ENCODE measurements at regions not wholly inside any gene's neighbourhood (a gene's known extent, or its start where the extent isn't known, plus 50 kb on each side); places are given as distances from the start of the nearest gene placed in this dataset.
A peak's percentile ranks its signal among the peaks of the same experiment; 100 is the strongest.

DNA sequence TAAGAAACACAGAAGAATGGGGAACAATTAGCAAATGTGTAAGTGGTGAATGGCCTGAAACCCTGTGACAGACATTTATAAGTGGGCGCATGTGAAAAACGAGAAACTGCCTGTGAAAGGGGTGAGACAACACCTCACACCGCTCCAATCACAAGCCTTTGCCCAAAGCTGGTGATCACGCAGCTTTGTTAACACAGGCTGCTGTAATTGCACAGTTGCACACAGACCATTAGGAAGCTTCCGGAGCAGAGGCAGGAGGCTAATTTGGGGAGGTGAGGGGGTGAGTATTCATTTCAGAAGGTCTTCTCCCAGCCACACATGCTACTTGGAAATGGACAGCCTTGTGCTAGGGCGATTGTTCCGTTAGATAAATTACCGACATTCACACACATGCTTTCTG, 294.0 kb downstream of the MED10 start:
- H4K8ac ChIP-seq (ENCODE audit: low read depth, low read length): no peak overlapping the region
- H3K36me3 ChIP-seq (ENCODE audit: control insufficient read depth, insufficient read depth, low read length): no peaks in the 10 kb centered on the region
- no peak overlapping the region for H3K4me2 ChIP-seq (ENCODE audit: low read length)
- H3K27ac ChIP-seq (ENCODE audit: low read depth, low read length): no peak overlapping the region
- no peaks in the 10 kb centered on the region for H3K4me1 ChIP-seq (ENCODE audit: control insufficient read depth, low read depth, low read length)
- no peak overlapping the region for H2AK5ac ChIP-seq (ENCODE audit: low read length)
- no peak overlapping the region for H2BK15ac ChIP-seq (replicated peaks; ENCODE audit: low read depth)
- H3K23ac ChIP-seq (ENCODE audit: low read length): no peak overlapping the region
- no peak overlapping the region for H3K18ac ChIP-seq (ENCODE audit: low read length)
- H3K4me3 ChIP-seq (ENCODE audit: low read length): no peak overlapping the region
- H3K79me1 ChIP-seq (ENCODE audit: low read length): no peaks in the 10 kb centered on the region
- H2BK120ac ChIP-seq (ENCODE audit: low read depth, low read length): no peak overlapping the region
- H4K5ac ChIP-seq (ENCODE audit: low read length): no peak overlapping the region
- no peaks in the 10 kb centered on the region for H3K27me3 ChIP-seq (ENCODE audit: insufficient read depth, low read length, poor library complexity)
- no peak overlapping the region for H3K4ac ChIP-seq (ENCODE audit: low read depth, low read length)
- no peak overlapping the region for H2BK5ac ChIP-seq (ENCODE audit: low read length)
- DNase-seq: no peak
- H3K56ac ChIP-seq (ENCODE audit: low read length): no peak overlapping the region
- H3K79me2 ChIP-seq (ENCODE audit: control insufficient read depth, insufficient read depth, low read length): no peaks in the 10 kb centered on the region
- WGBS (ENCODE audit: extremely low coverage, insufficient coverage, low lambda C conversion rate): no CpG with 5 or more reads among the region's 8 CpGs
- no peak overlapping the region for H3K9ac ChIP-seq (ENCODE audit: low read length)

GRCh38 chr5:6083311-6083978, 294.9 kb downstream of the MED10 start:
- Histone ChIP-seq H3K4me3 (ENCODE audit: low read length) (no peak overlapping the region), H3K36me3 (ENCODE audit: control insufficient read depth, insufficient read depth, low read length) (no peaks in the 10 kb centered on the region), H3K18ac (ENCODE audit: low read length) (no peak overlapping the region), H2BK120ac (ENCODE audit: low read depth, low read length) (no peak overlapping the region), H4K8ac (ENCODE audit: low read depth, low read length) (no peak overlapping the region), H2BK15ac (replicated peaks; ENCODE audit: low read depth) (no peak overlapping the region), H3K27ac (ENCODE audit: low read depth, low read length) (no peak overlapping the region), H3K4ac (ENCODE audit: low read depth, low read length) (no peak overlapping the region), H3K23ac (ENCODE audit: low read length) (no peak overlapping the region), H3K79me1 (ENCODE audit: low read length) (no peaks in the 10 kb centered on the region), H3K79me2 (ENCODE audit: control insufficient read depth, insufficient read depth, low read length) (no peaks in the 10 kb centered on the region), H3K27me3 (ENCODE audit: insufficient read depth, low read length, poor library complexity) (no peaks in the 10 kb centered on the region), H3K9ac (ENCODE audit: low read length) (no peak overlapping the region), H3K4me1 (ENCODE audit: control insufficient read depth, low read depth, low read length) (no peaks in the 10 kb centered on the region), H3K56ac (ENCODE audit: low read length) (no peak overlapping the region), H2AK5ac (ENCODE audit: low read length) (no peak overlapping the region), H2BK5ac (ENCODE audit: low read length) (no peak overlapping the region), H3K4me2 (ENCODE audit: low read length) (no peak overlapping the region), H4K5ac (ENCODE audit: low read length) (no peak overlapping the region)
- WGBS (ENCODE audit: extremely low coverage, insufficient coverage, low lambda C conversion rate): no CpG with 5 or more reads among the region's 11 CpGs
- peak; percentile 41 for DNase-seq

DNA sequence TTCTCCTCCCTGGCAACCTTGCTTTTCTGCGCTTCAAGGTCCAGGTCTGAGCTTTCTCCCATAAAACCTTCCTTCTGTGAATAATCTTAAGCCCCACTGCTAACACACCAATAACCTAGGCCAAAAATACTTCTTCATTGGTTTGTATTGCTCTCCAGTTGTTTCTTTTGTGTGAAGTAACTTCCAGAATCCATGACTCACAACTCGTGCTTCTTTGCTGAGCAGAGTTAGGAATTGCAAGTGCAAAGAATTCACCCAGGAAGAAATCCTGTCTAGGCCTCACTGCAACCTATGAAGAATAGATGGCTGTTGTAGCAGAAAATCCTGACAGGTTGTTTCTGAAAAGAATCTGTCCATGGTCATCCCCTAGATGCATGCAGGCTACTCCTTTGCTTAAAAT, 295.7 kb downstream of the MED10 start:
- Histone ChIP-seq H3K4me2 (ENCODE audit: low read length) (no peak overlapping the region), H2BK5ac (ENCODE audit: low read length) (no peak overlapping the region), H3K23ac (ENCODE audit: low read length) (no peak overlapping the region), H3K18ac (ENCODE audit: low read length) (no peak overlapping the region), H3K27me3 (ENCODE audit: insufficient read depth, low read length, poor library complexity) (no peaks in the 10 kb centered on the region), H3K4me1 (ENCODE audit: control insufficient read depth, low read depth, low read length) (no peaks in the 10 kb centered on the region), H3K9ac (ENCODE audit: low read length) (no peak overlapping the region), H2BK15ac (replicated peaks; ENCODE audit: low read depth) (no peak overlapping the region), H3K36me3 (ENCODE audit: control insufficient read depth, insufficient read depth, low read length) (no peaks in the 10 kb centered on the region), H4K5ac (ENCODE audit: low read length) (no peak overlapping the region), H4K8ac (ENCODE audit: low read depth, low read length) (no peak overlapping the region), H3K27ac (ENCODE audit: low read depth, low read length) (no peak overlapping the region), H3K4ac (ENCODE audit: low read depth, low read length) (no peak overlapping the region), H3K56ac (ENCODE audit: low read length) (no peak overlapping the region), H3K4me3 (ENCODE audit: low read length) (no peak overlapping the region), H3K79me2 (ENCODE audit: control insufficient read depth, insufficient read depth, low read length) (no peaks in the 10 kb centered on the region), H2BK120ac (ENCODE audit: low read depth, low read length) (no peak overlapping the region), H2AK5ac (ENCODE audit: low read length) (no peak overlapping the region), H3K79me1 (ENCODE audit: low read length) (no peaks in the 10 kb centered on the region)
- DNase-seq: no peak
- WGBS (ENCODE audit: extremely low coverage, insufficient coverage, low lambda C conversion rate): no CpG with 5 or more reads among the region's 2 CpGs

- Histone ChIP-seq H2BK5ac (ENCODE audit: low read length) (no peak overlapping the region), H3K56ac (ENCODE audit: low read length) (no peak overlapping the region), H3K23ac (ENCODE audit: low read length) (no peak overlapping the region), H3K4me1 (ENCODE audit: control insufficient read depth, low read depth, low read length) (no peaks in the 10 kb centered on the region), H4K8ac (ENCODE audit: low read depth, low read length) (no peak overlapping the region), H3K79me1 (ENCODE audit: low read length) (no peaks in the 10 kb centered on the region), H3K18ac (ENCODE audit: low read length) (no peak overlapping the region), H3K4ac (ENCODE audit: low read depth, low read length) (no peak overlapping the region), H4K5ac (ENCODE audit: low read length) (no peak overlapping the region), H3K79me2 (ENCODE audit: control insufficient read depth, insufficient read depth, low read length) (no peaks in the 10 kb centered on the region), H3K4me2 (ENCODE audit: low read length) (no peak overlapping the region), H3K36me3 (ENCODE audit: control insufficient read depth, insufficient read depth, low read length) (no peaks in the 10 kb centered on the region), H3K4me3 (ENCODE audit: low read length) (no peak overlapping the region), H2AK5ac (ENCODE audit: low read length) (no peak overlapping the region), H3K27me3 (ENCODE audit: insufficient read depth, low read length, poor library complexity) (no peaks in the 10 kb centered on the region), H2BK120ac (ENCODE audit: low read depth, low read length) (no peak overlapping the region), H2BK15ac (replicated peaks; ENCODE audit: low read depth) (no peak overlapping the region), H3K9ac (ENCODE audit: low read length) (no peak overlapping the region), H3K27ac (ENCODE audit: low read depth, low read length) (no peak overlapping the region)
- WGBS (ENCODE audit: extremely low coverage, insufficient coverage, low lambda C conversion rate): no CpG with 5 or more reads among the region's 4 CpGs
- no peak for DNase-seq
Observed at GRCh38 chr5:6081727-6082210, 296.6 kb downstream of the MED10 start.

DNA sequence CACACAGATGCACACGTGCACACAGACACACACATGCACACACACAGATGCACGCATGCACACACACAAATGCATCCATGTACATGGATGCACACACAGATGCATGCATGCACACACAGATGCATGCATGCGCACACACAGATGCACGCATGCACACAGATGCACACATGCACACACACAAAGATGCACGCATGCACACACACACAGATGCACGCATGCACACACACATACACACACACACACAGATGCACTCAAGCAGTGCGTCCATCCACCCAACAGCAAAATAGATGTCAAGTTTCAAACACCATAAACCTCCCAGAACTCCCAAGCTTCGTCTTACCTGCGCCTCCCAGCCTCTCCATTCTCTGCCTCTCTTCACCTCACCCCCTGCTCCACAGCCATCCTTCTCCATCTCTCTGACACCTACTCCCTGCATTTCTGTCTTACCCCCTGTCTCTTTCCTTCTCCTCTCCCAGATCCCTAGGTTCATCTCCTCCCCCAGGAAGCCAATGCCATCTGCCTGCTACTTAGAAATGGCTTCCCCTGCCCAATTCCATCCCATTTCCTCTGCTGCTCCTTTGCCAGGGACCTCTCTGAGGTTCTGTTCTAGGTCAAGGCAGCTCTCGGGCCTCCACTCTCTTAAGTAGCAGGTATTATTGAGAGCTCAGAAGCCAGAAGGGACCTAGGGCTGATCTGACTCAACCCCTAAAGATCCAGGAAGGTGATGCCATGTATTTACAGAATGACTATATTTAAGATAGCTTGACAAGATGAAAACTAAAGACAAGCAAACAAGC, 297.2 kb downstream of the MED10 start:
- DNase-seq: no peak
- H3K23ac ChIP-seq (ENCODE audit: low read length): no peak overlapping the region

More for the DNA sequence above, 297.2 kb downstream of the MED10 start:
- H3K4me2 ChIP-seq (ENCODE audit: low read length): no peak overlapping the region
- no peaks in the 10 kb centered on the region for H3K79me2 ChIP-seq (ENCODE audit: control insufficient read depth, insufficient read depth, low read length)
- no peak overlapping the region for H3K56ac ChIP-seq (ENCODE audit: low read length)
- H2BK5ac ChIP-seq (ENCODE audit: low read length): no peak overlapping the region
- H2AK5ac ChIP-seq (ENCODE audit: low read length): no peak overlapping the region
- H3K79me1 ChIP-seq (ENCODE audit: low read length): no peaks in the 10 kb centered on the region
- H3K18ac ChIP-seq (ENCODE audit: low read length): no peak overlapping the region
- H4K8ac ChIP-seq (ENCODE audit: low read depth, low read length): no peak overlapping the region
- no peak overlapping the region for H3K27ac ChIP-seq (ENCODE audit: low read depth, low read length)
- no peak overlapping the region for H3K9ac ChIP-seq (ENCODE audit: low read length)
- H3K27me3 ChIP-seq (ENCODE audit: insufficient read depth, low read length, poor library complexity): no peaks in the 10 kb centered on the region
- no CpG with 5 or more reads among the region's 10 CpGs for WGBS (ENCODE audit: extremely low coverage, insufficient coverage, low lambda C conversion rate)
- no peak overlapping the region for H2BK15ac ChIP-seq (replicated peaks; ENCODE audit: low read depth)
- no peaks in the 10 kb centered on the region for H3K4me1 ChIP-seq (ENCODE audit: control insufficient read depth, low read depth, low read length)
- H3K36me3 ChIP-seq (ENCODE audit: control insufficient read depth, insufficient read depth, low read length): no peaks in the 10 kb centered on the region
- no peak overlapping the region for H4K5ac ChIP-seq (ENCODE audit: low read length)
- H2BK120ac ChIP-seq (ENCODE audit: low read depth, low read length): no peak overlapping the region
- H3K4me3 ChIP-seq (ENCODE audit: low read length): no peak overlapping the region
- no peak overlapping the region for H3K4ac ChIP-seq (ENCODE audit: low read depth, low read length)

All from mesendoderm (in vitro differentiated cells).